Stimulated activated CD4-positive, alpha-beta T cell treated with anti-CD3 and anti-CD28 coated beads, Interleukin-1b, Interleukin-23, amount 100 ng/mL, for 24 hours (primary cell): ENCODE measurements at regions not wholly inside any gene's neighbourhood (a gene's known extent, or its start where the extent isn't known, plus 50 kb on each side); places are given as distances from the start of the nearest gene placed in this dataset.

Experiments used
- DNase-seq, 4 experiments: peaks; one replicate each; pipeline ENCODE4 v3.0.0-alpha.2; 2020; ENCODE audit warnings: low read depth in 4 of 4, low spot score in 1 of 4

GRCh38 chr13:74819549-74819948 is 662.4 kb downstream of the TBC1D4 start:
- no peak for DNase-seq

GRCh38 chr13:74816737-74817136 is 665.2 kb downstream of the TBC1D4 start:
- DNase-seq = no peak

GRCh38 chr13:74796157-74796556 is 662.0 kb upstream of the KLF12 start:
- no peak for DNase-seq

GRCh38 chr13:74795526-74795925 is 661.3 kb upstream of the KLF12 start:
- DNase-seq = no peak

DNA sequence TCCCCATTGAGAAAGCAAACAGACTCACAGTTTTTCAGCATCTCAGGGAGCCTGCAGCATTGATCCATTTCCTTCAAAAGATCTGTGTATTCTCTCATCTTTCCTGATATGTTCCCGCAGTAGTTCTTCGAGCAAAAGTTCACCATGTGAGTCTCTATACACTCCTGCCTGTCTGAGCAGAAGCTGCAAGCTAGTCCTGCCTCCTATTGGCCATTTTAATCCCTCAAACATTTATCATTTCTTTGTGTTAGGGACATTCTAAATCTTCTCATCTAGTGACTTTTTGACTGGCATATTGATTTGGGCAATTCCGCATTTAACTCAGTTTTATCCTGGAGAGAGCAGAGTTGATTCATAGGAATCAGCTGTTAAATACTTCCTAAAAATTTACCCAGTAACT is 660.4 kb upstream of the KLF12 start:
- DNase-seq = no peak

DNA sequence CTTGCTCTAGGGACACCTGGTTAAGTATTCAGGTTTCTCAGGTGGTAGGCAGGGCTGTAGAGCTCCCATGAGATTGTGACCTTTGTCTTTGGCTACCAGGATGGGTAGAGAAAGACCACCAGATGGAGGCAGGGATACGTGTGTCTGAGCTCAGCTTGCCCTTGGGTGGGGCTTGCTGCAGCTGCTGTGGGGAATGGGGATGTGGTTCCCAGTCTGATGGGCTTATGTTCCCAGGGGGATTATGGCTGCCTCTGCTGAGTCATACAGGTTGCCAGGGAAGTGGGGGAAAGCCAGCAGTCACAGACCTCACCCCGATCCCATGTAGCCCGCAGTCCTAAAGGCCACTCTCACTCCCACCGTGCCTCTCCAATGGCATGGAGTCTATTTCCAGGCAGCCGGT is 659.9 kb upstream of the KLF12 start:
- DNase-seq = no peak

DNA sequence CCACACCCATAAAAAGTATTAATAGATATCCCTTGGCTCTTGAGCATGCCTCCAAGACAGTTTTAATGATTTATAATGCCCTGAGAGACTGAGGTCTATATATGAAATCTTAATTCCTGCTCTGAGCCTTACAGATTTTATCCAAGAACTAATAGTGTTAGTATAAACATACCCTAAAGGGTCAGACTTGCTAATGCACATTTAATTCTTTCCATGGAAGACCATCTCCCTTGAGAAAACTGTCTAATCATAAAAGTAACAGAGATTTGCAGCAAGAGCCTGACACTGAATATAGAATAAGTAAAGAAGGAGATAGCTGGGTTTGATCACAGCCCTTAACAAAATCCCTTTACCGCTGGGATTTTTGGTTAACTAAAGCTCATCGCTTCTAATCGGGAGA is 650.8 kb upstream of the KLF12 start:
- no peak for DNase-seq

- no peak for DNase-seq
Observed at GRCh38 chr13:74778946-74779345, 644.7 kb upstream of the KLF12 start.

- no peak for DNase-seq
Observed at GRCh38 chr13:74778087-74778486, 643.9 kb upstream of the KLF12 start.

DNA sequence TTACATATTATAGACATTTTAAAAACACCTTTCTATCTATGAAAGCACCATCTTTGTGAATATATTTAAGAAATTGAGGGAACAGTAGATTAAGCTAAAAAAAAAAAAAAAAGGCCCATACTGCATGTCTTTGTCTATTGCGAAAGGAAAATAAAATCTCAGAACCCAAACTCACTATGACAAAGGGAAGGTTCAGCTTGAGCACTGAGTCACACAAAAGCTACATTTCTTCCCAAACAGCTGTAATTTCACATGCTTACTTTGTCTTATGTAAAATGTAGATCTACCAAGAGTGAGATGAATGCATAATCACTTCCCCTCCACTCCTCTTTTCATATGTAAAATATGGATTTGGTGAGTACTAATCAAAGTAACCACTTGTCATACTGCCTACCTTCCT is 640.1 kb upstream of the KLF12 start:
- DNase-seq = no peak

- no peak for DNase-seq
Observed at GRCh38 chr13:74773248-74773647, 639.0 kb upstream of the KLF12 start.

- no peak for DNase-seq
Observed at GRCh38 chr13:74771964-74772363, 637.8 kb upstream of the KLF12 start.

GRCh38 chr13:74770361-74770760 is 636.2 kb upstream of the KLF12 start:
- no peak for DNase-seq

GRCh38 chr13:74769333-74769732 is 635.1 kb upstream of the KLF12 start:
- no peak for DNase-seq

GRCh38 chr13:74768521-74769085 is 634.4 kb upstream of the KLF12 start:
- no peak for DNase-seq

GRCh38 chr13:74767050-74767449 is 632.8 kb upstream of the KLF12 start:
- no peak for DNase-seq

GRCh38 chr13:74765955-74766354 is 631.8 kb upstream of the KLF12 start:
- DNase-seq = no peak

- no peak for DNase-seq
Observed at GRCh38 chr13:74761801-74762757, 627.9 kb upstream of the KLF12 start.

- DNase-seq = no peak
Observed at GRCh38 chr13:74758188-74758587, 624.0 kb upstream of the KLF12 start.

DNA sequence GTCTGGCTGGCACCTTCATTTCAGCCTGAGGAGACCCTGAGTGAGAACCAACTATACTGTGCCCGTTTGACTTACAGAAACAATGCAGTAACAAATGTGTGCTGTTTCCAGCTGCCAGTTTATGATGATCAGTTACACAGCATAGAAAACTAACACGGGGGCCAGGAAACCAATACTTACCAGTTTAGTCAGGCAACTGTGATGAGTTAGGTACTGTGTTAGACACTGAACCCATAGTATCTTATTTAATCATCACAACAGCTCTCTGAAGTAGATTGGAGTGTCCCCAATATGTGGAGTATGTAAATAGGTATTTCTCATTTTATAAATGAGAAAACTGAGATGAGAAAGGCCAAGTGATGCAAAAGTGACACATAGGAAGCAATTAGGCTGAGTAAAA is 620.9 kb upstream of the KLF12 start:
- DNase-seq = no peak

- no peak for DNase-seq
Observed at GRCh38 chr13:74751739-74752138, 617.5 kb upstream of the KLF12 start.

GRCh38 chr13:74747186-74747955 is 613.2 kb upstream of the KLF12 start:
- no peak for DNase-seq
